Cardiac muscle cell (in vitro differentiated cells and primary cell): ENCODE measurements at regions not wholly inside any gene's neighbourhood (a gene's known extent, or its start where the extent isn't known, plus 50 kb on each side); places are given as distances from the start of the nearest gene placed in this dataset.

ENCODE experiments used
- DNase-seq, 2 donors: peaks; one replicate each; pipeline versions ENCODE4 v3.0.0 to v3.0.0-alpha.2; 2010 to 2017; ENCODE audit warnings: low read depth in 1 of 2, low spot score in 1 of 2
- H3K27ac ChIP-seq: fragments of 200-600 bp; sonication (generic); 2 replicates; pipeline ENCODE4 v1.5.1; 2016
- H3K27me3 ChIP-seq: fragments of 200-600 bp; sonication (generic); 2 replicates; pipeline ENCODE4 v1.6.0; 2016; ENCODE audit warnings: control low read depth
- H3K36me3 ChIP-seq: fragments of 200-600 bp; sonication (generic); 2 replicates; pipeline ENCODE4 v1.5.1; 2016; ENCODE audit warnings: control low read depth
- H3K4me1 ChIP-seq: fragments of 200-600 bp; sonication (generic); 2 replicates; pipeline ENCODE4 v1.8.1; 2017; ENCODE audit warnings: low read depth, mild to moderate bottlenecking, mixed run types
- H3K4me3 ChIP-seq: fragments of 200-600 bp; sonication (generic); 2 replicates; pipeline ENCODE4 v1.5.1; 2016; ENCODE audit warnings: mild to moderate bottlenecking
- H3K9me3 ChIP-seq: fragments of 200-600 bp; sonication (generic); 2 replicates; pipeline ENCODE4 v1.5.1; 2017; ENCODE audit warnings: low read depth, mild to moderate bottlenecking, control low read depth
- TF ChIP-seq, protein P1 (sequence below): IDR thresholded peaks from 2 replicates; pipeline ENCODE4 v1.5.1; 2012; ENCODE audit warnings: low read depth, mild to moderate bottlenecking, low read length

- no peak for DNase-seq
- TF ChIP-seq, protein P1, sequence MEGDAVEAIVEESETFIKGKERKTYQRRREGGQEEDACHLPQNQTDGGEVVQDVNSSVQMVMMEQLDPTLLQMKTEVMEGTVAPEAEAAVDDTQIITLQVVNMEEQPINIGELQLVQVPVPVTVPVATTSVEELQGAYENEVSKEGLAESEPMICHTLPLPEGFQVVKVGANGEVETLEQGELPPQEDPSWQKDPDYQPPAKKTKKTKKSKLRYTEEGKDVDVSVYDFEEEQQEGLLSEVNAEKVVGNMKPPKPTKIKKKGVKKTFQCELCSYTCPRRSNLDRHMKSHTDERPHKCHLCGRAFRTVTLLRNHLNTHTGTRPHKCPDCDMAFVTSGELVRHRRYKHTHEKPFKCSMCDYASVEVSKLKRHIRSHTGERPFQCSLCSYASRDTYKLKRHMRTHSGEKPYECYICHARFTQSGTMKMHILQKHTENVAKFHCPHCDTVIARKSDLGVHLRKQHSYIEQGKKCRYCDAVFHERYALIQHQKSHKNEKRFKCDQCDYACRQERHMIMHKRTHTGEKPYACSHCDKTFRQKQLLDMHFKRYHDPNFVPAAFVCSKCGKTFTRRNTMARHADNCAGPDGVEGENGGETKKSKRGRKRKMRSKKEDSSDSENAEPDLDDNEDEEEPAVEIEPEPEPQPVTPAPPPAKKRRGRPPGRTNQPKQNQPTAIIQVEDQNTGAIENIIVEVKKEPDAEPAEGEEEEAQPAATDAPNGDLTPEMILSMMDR: no peak
- H3K27ac ChIP-seq: no peak overlapping the region
Observed at GRCh38 chr6:94668876-94669275, 908.5 kb upstream of the MANEA start.

GRCh38 chr6:94658929-94659328, 918.4 kb upstream of the MANEA start:
- DNase-seq: no peak
- H3K4me1 ChIP-seq: no peaks in the 10 kb centered on the region
- TF ChIP-seq, protein P1: no peak
- no peak overlapping the region for H3K4me3 ChIP-seq
- H3K27ac ChIP-seq: no peak overlapping the region
- no peaks in the 10 kb centered on the region for H3K9me3 ChIP-seq
- no peaks in the 10 kb centered on the region for H3K36me3 ChIP-seq
- H3K27me3 ChIP-seq: no peaks in the 10 kb centered on the region

More at GRCh38 chr6:94668876-94669275, 908.5 kb upstream of the MANEA start:
- Histone ChIP-seq H3K27me3 (no peaks in the 10 kb centered on the region), H3K36me3 (no peaks in the 10 kb centered on the region), H3K4me1 (no peaks in the 10 kb centered on the region), H3K4me3 (no peak overlapping the region), H3K9me3 (no peaks in the 10 kb centered on the region)

- Histone ChIP-seq H3K4me3 (no peak overlapping the region), H3K27me3 (no peaks in the 10 kb centered on the region), H3K4me1 (no peaks in the 10 kb centered on the region), H3K9me3 (no peaks in the 10 kb centered on the region), H3K36me3 (no peaks in the 10 kb centered on the region), H3K27ac (no peak overlapping the region)
- no peak for DNase-seq
- TF ChIP-seq, protein P1: no peak
Observed at GRCh38 chr6:94651239-94651638, 926.1 kb upstream of the MANEA start.

DNA sequence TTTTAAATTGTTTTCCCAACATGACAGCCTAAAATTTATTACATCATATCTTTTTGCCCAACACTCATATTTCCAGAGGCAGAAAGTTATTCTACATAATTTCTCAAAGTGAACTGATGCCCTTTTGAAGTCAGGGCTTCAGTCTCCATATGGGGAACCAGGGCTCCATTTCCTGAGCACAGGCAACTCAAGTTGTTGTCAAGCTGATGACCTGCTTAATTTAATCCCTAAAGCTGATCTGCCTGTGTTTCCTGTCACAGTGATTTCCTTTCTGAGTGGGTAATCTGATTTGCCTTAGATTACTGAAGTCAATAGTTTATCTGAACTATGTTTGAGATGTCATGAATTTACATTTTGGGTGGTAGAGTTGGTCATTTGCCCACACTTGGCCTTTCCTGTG, 932.1 kb upstream of the MANEA start:
- Histone ChIP-seq H3K9me3 (no peaks in the 10 kb centered on the region), H3K36me3 (no peaks in the 10 kb centered on the region), H3K4me3 (no peak overlapping the region), H3K27me3 (no peaks in the 10 kb centered on the region), H3K27ac (no peak overlapping the region), H3K4me1 (no peaks in the 10 kb centered on the region)
- DNase-seq: no peak
- TF ChIP-seq, protein P1: no peak

DNA sequence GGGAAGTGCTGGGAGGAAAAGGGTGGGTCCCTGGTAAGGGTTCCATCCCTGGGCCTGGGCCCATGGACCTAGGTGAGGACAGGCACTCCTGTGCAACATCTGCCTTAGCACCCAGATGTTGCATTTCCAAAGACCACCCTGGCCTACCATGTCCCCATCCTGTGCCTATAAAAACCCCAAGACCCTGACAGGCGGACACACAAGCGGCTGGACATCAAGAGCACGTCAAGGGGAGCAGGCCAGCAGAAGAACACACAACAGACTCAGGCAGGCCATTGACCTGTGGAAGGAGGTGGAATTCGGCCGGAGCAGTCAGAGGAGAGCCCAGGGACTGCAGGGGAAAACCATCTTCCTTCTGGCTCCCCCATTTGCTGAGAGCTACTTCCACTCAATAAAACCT, 937.8 kb upstream of the MANEA start:
- DNase-seq: no peak
- TF ChIP-seq, protein P1: no peak
- Histone ChIP-seq H3K9me3 (no peaks in the 10 kb centered on the region), H3K27me3 (no peaks in the 10 kb centered on the region), H3K4me1 (no peaks in the 10 kb centered on the region), H3K4me3 (no peak overlapping the region), H3K27ac (no peak overlapping the region), H3K36me3 (no peaks in the 10 kb centered on the region)
